ENCODE measurements at regions not wholly inside any gene's neighbourhood (a gene's known extent, or its start where the extent isn't known, plus 50 kb on each side); places are given as distances from the start of the nearest gene placed in this dataset.

GRCh38 chr2:16127276-16127940 is 187.1 kb downstream of the MYCN start:
- DNase-seq, result no peak

- DNase-seq, result no peak
These were observed 186.3 kb downstream of the MYCN start for GRCh38 chr2:16126517-16127275.

- no peak for DNase-seq
These were observed 185.5 kb downstream of the MYCN start for GRCh38 chr2:16125614-16126516.

- no peak for DNase-seq
These were observed 184.7 kb downstream of the MYCN start for GRCh38 chr2:16124881-16125613.

- no peak for DNase-seq
These were observed 183.8 kb downstream of the MYCN start for GRCh38 chr2:16123856-16124780.

- DNase-seq, result no peak
These were observed 183.1 kb downstream of the MYCN start for GRCh38 chr2:16123421-16123820.

GRCh38 chr2:16122556-16122955 is 182.2 kb downstream of the MYCN start:
- no peak for DNase-seq

GRCh38 chr2:16121986-16122390 is 181.6 kb downstream of the MYCN start:
- DNase-seq, result no peak

- no peak for DNase-seq
These were observed 181.1 kb downstream of the MYCN start for GRCh38 chr2:16121231-16121985.

GRCh38 chr2:16120591-16121180 is 180.3 kb downstream of the MYCN start:
- DNase-seq, result no peak

- no peak for DNase-seq
These were observed 179.4 kb downstream of the MYCN start for GRCh38 chr2:16119741-16120140.

- DNase-seq, result no peak
These were observed 178.6 kb downstream of the MYCN start for GRCh38 chr2:16118611-16119590.

- no peak for DNase-seq
These were observed 177.7 kb downstream of the MYCN start for GRCh38 chr2:16117791-16118610.

- no peak for DNase-seq
These were observed 176.8 kb downstream of the MYCN start for GRCh38 chr2:16117021-16117700.

GRCh38 chr2:16115881-16116830 is 175.8 kb downstream of the MYCN start:
- DNase-seq, result no peak

GRCh38 chr2:16115291-16115690 is 174.9 kb downstream of the MYCN start:
- DNase-seq, result no peak

Measured in hindlimb muscle (tissue), 1 donor.